GM18508 (cell line): ENCODE measurements at regions not wholly inside any gene's neighbourhood (a gene's known extent, or its start where the extent isn't known, plus 50 kb on each side); places are given as distances from the start of the nearest gene placed in this dataset.

Experiments used
- ATAC-seq: cut with Tn5 transposase; IDR thresholded peaks from one replicate; pipeline ENCODE4 v1.9.1; 2021; ENCODE audit warnings: moderate number of reproducible peaks; ENCODE audit not compliant: insufficient read depth, unreplicated experiment

DNA sequence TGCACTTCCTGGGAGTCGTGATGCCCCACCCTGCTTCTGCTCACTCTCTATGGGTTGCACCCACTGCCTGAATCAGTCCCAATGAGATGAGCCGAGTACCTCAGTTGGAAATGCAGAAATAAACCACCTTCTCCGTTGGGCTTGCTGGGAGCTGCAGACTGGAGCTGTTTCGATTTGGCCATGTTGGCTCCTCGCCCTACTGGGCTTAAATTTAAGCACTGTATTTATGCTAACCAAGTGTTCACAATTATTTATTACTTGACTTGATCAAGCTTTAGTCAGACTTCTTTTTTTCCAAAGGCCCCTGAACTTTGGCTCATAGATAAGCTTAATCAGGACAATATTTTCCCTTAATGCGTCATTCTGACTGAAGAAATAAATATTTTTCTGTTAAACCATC lies 1072.4 kb upstream of the CDH9 start:
- no peak for ATAC-seq

DNA sequence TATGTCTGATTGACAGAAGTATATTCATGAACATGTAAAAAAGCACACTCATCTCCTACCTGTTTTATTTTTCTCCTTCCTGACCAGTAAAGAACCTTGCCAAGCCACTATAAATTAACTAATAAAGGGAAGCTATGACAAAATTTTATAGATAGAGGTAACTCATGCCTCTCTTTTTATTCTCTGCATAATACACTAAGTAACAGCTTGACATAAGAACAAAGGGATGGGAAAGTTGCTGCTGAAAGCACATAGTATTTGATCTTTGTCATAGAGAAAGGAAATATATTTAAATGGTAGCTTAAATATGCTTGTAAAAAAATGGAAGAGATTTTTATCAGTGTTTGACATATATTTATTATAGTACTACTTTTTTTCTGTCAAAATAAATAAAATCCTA lies 1065.7 kb upstream of the CDH9 start:
- ATAC-seq: no peak

DNA sequence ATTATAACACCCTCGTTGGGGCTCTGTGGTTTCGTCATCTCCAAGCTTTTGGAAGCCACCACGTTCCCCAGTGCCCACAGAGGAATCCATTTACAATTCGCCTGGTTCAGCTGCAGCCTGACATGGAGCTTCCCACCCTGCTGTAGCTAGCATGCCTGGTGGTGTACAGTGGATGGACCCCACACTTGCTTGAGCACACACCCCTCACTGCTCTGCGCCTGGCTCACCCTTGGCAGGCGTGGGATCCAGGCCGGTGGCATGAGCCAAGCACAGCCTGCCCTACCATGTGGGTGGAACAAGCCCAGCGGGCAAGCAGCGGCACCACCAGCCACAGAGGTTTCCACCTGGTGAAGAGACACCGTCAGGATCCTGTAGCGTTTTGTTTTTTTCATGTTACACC lies 1045.7 kb upstream of the CDH9 start:
- ATAC-seq: no peak

DNA sequence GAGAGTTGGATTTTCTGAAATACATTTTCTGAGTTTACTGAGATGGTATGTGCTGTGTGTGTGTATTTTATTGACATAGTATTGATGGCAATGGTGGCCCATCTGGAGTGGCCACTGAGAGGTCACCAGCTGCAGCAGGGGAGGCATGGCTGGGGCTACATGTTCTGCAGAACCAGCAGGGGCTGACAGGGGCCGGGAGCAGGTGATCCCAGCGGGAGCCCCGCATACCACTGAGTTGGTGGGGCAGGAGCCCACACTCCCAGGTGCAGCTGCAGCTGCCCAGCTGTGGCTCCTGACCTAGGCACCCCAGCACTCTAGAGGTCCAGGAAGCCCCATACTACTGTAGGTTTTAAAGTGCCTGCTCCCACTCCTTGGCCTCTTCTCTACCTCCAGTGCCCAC lies 1044.2 kb upstream of the CDH9 start:
- no peak for ATAC-seq

DNA sequence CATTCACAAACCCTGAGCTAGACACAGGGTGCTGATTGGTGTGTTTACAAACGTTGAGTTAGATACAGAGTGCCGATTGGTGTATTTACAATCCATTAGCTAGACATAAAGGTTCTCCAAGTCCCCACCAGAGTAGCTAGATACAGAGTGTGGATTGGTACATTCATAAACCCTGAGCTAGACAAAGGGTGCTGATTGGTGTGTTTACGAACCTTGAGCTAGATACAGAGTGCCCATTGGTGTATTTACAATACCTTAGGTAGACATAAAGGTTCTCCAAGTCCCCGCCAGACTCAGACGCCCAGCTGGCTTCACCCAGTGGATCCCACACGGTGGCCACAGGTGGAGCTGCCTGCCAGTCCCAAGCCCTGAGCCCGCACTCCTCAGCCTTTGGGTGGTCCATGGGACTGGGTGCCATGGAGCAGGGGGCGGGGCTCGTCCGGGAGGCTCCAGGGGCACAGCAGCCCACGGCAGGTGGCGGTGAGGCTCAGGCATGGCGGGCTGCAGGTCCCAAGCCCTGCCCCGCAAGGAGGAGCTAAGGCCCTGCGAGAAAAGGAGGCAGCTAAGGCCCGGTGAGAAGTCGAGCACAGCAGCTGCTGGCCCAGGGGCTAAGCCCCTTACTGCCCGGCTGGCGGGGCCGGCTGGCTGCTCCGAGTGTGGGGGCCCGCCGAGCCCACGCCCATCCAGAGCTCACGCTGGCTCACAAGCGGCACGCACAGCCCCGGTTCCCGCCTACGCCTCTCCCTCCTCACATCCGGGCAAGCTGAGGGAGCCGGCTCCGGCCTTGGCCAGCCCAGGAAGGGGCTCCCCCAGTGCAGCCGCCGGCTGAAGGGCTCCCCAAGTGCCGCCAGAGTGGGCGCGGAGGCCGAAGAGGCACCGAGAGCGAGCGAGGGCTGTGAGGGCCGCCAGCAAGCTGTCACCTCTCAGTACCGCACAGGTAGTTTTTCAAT lies 1039.2 kb upstream of the CDH9 start:
- no peak for ATAC-seq

DNA sequence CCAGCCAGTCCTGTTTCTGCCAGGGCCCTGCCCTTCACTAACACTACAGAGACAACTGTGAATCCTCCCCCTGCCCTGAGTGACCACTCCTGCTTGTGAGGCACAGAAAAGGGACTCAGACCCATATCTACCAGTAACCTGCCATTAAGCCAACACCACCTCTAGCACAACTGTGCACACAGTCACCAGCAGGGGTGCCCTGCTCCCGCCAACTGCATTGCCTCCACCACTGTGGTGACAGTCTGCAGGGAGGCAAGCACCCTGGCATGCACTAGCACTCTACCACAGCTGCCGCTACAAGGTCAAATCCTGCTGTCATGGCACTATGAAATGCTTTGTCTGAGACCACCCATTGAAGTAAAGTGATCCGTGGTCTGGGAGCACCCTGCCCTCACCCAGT lies 1028.5 kb upstream of the CDH9 start:
- ATAC-seq: no peak

DNA sequence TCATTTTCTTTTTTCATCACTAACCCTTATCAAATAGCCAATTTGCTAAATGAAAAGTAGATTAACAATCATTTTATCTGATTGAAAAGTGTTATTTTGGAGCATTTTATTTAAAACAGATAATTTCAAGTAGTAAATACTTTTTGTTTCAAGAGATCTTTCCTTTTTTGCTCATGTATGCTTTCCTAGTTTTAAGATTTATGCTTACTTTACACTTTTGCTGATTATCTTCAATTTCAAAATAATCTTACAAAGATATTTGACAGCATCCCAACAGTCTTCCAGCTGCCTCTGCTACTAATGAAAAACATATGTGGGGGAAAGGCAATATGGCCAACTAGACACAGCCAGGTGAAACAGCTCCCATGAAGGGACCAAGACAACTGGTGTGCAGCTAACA lies 1027.3 kb upstream of the CDH9 start:
- no peak for ATAC-seq

DNA sequence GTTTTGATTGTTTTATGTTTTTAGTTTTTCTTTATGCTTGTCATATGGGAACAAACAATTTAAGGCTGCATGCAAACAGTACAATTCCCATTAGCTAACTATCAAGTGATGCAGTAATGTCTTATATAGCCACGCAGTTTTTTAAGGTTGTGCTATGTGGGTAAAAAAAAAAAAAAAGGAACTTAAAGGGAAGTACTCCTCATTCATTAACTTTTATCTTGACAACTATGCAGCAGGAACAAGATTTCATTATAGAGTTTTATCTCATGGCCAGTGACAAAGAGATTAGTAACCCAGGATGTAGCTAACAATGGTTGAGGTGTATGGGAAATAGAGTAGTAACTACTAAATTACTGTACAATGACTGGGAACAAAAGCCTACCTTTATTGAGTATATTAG lies 1008.2 kb upstream of the CDH9 start:
- no peak for ATAC-seq

DNA sequence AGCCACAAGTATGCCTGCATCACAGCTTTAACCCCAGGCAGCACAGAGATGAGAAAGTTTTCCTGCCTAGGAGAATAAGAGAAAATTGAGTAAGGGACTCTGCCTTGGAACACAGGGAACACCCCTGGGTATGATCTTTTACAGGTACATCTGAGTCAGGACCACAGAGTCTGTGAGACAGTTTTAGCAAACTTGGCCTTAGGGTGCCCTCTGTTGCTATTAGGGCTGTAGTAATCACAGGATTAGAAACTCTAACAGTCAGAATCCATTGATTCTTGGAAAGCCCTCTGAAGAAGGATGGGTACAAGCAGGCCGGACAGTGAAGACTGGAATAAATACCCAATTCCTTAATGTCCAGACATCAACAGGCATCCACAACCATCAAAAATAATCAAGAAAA lies 989.5 kb upstream of the CDH9 start:
- no peak for ATAC-seq

DNA sequence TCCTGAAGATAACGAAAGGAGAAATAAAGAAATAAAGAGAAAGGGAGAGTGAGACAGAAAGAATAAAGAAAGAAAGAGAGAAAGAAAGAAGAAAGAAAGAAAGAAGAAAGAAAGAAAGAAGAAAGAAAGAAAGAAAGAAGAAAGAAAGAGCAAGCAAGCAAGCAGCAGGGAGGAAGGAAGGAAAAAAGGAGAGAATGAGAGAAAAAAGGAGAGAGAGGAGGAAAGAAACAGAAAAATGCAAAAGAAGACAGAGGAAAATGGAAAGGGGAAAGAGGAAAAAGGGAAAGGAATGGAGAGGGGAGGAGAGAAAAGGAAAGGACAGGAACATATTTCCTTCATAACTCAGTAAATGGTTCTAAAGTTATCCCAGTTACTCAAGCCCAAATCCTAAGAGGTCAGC lies 978.8 kb upstream of the CDH9 start:
- ATAC-seq: no peak

DNA sequence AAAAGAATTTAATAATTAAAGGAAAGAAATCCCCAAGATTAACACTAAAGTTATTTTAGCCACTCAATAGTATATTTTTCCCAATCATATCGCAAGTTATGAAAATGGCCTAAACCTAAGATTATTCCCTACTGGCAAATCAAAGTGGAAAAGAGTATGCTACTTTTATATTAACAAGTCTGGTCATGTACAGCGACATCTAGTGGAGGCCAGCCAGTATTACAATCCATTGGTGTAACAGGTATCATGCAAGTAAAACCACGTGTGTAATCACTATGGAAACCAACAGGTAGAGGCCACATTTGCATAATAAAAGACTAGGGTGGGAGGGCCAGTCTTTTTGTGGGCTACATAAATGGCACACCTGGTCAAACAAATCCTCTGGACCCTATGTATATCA lies 976.4 kb upstream of the CDH9 start:
- ATAC-seq: no peak

DNA sequence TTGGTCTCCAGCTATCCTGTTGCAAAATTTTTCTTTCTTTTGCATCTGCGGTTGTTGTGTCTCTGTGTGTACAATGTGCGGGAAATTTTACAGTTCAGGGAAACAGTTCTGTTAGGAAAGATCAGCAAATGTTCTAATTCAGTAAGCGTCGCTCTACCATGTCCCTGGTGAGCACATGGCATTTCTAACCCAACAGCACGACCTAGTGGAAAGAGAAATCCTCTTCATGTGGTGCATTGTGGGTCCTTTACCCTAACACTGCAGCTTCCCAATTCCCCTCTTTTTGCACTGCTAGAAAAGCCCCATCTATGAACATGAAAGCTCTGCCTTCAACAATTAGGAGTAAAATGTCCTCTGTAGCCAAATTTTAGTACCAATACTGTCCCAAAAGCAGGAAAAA lies 974.2 kb upstream of the CDH9 start:
- no peak for ATAC-seq

DNA sequence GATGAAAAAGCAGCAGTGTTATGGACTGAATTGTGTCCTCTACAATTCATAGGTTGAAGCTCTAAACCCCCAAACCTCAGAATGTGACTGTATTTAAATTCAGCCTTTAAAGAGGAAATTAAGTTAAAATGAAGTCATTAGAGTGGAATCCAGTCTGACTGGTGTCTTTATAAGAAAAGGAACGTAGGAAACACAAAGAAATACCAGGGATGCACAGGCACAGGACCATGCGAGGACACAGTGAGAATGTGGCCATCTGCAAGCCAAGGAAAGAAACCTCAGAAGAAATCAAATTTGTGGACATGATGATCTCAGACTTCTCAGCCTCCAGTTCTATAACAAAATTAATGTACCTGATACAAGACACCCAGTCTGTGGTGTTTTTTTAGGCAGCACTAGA lies 971.2 kb upstream of the CDH9 start:
- no peak for ATAC-seq

DNA sequence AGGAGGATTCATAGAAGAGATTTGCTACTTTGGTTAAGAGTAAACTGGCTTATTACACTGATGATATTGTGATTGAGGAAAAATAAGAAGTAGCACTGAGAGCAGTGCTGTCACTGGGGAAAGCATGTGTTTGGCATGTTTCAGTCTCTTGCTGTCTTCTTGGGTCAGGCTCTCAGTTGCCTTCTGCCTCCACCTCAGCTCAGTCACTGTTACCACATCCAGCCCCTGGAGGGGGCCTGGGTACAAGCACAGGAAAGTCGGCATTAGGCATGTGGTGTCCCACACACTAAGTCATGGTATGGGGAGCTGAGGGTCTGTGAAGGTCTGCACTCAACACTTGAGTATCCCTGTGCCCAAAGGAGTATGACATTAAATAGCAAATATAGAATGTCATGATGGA lies 958.3 kb upstream of the CDH9 start:
- no peak for ATAC-seq

DNA sequence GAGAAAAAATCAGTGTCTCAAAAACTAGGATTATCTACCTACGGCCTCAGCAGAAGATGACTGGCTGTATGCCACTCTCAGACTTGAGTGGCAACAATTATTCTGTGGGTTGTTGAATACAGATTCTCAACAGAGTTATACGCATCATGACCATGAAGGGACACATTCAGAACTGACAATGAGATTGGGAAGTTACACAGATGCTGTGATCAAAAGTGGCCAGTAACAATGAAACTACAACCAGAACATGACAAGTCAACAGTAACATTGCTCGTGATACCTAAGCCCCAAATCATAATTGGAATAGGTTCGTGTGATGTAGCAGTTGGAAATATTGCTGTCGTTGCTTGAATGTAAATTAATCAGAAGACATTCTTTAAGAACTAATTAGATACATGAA lies 957.5 kb upstream of the CDH9 start:
- ATAC-seq: no peak

DNA sequence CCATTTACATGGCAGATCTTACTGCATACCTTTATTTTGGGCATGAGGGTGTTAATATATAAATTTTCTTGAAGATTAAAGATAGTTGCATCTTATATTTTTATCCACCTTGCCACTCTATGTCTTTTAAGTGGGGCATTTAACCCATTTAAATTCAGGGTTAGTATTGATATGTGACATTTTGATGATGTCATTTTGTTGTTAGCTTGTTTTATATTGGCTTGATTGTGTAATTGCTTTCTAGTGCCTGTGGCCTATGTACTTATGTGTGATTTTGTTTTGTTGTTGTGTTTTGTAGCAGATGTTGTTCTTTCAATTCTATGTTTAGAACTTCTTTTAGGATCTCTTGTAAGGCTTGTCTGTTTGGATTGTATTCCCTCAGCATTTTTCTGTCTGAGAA lies 939.9 kb upstream of the CDH9 start:
- ATAC-seq: no peak

DNA sequence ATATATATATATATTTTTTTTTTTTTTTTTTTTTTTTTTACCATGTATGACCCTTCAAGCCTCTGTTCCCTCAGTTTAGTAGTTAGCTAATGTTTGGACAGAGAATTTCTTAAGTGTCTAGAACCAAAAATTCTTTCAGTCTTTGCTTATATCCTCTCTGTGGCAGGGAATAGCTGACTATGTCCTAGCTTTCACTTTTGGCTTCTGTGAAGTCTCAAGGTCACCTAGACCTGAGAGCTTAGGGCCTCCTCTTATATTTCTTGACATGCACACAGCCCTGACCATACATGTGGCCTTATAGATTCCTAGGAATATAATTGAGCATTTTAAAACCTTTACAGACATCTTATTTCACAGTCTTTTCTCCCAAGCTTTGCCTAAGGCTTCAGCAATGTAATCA lies 930.8 kb upstream of the CDH9 start:
- ATAC-seq: no peak

DNA sequence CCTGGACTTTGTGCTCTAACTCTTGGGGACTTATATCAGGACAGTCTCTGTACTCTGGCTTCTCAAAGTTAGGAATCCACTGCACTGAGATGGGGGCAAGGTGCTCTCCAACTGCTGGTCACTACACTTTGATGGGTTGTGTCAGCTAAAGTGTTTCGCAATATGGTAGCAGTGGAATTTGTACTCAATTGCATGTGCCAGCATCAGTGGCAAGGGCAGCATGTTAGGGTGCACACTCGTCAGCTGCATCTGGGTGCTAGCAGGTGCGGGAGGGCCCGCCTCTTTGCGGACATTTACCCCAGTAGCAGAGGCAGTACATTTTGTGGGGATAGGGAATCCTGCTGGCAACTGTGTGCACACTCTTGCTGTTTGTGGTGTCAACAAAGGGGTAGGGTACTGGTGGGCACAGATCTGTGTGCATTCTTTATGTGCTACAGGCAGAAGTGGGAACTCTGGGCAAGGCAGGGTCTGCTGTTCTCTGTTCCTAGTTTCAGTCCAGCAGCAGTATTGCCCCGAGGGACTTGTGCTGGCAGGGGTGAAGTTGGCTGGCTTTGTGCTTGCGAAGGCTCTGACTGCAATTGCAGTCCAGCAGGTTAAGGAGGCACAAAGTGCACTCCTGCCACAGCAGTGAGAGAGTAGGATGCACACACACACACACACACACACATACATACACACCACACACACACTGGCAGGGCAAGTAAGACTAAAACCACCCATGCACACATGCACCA lies 924.8 kb upstream of the CDH9 start:
- ATAC-seq: no peak

DNA sequence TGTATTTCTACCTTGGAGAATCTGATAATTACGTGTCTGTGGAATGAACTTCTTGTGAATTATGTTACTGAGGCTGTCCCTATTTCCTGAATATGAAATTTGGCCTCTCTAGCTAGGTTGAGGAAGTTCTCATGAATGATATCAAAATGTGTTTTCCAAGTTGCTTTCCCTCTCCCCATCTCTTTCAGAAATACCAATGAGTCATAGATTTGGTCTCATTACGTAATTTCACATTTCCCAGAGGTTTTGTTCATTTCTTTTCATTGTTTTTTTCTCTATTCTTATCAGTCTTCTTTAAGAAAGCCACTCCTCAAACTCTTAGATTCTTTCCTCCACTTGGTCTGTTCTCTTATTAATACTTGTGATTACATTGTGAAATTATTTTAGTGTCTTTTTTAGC lies 923.8 kb upstream of the CDH9 start:
- no peak for ATAC-seq

DNA sequence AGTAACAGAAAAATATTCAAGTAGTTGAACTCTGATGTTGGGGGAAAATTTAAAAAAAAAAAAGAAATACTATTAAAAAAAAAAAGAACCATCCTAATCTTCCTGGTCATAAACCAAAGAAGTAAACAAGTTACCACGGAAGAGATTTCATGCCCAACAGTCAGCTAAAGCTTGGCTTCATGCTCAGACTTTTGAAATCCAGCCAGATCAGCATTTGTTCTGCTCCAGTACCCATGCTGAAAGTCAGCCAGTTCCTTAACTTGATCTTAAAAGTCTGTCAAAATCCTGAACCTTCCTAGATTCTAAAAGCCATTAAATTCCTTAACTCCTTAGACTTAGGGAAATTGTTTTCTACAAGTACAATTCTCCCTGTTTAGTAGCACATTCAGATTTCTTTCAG lies 908.7 kb upstream of the CDH9 start:
- ATAC-seq: no peak

DNA sequence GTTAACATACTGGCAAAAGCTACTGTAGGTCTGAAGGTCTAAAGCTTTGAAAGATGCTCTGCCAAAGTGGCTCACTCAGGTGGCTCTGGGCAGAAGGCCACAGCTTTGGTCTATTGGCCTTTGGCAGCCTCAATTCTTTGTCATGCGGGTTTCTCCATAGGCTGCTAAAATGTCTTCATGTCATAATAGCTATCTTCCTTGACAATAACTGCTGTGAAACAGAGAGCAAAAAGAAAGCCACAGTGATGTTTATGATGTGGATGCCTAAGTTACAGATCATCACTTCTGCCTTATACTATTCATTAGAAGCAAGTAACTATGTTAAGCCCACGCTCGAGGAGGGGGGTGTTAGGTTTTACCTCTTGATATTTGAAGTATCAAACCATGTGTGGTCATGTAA lies 906.1 kb upstream of the CDH9 start:
- no peak for ATAC-seq

DNA sequence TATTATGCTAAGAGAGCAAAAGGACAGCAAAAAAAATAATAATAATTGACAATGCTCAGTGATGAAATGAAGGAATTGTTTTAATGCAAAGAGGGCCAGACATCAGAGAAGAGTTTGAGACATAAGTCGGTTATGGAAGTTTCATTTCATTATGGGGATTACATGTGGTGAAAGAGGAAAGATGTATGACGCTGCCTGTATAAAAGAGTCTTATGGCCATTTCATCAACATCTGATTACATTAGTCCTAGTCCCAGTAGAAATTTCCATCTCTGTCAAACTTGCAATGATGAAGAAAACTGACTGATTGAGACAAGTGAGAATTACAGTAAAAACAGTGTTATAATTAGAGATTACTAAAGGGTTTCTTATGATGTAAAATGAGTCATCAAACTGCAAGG lies 900.6 kb upstream of the CDH9 start:
- ATAC-seq: no peak
